Loucy (cell line): ENCODE measurements at regions not wholly inside any gene's neighbourhood (a gene's known extent, or its start where the extent isn't known, plus 50 kb on each side); places are given as distances from the start of the nearest gene placed in this dataset.

ENCODE experiments used
- H2AFZ ChIP-seq: fragments of 200-600 bp; sonication (generic); 2 replicates; pipeline ENCODE4 v1.6.0; 2016; ENCODE audit warnings: antibody characterized with exemption, mild to moderate bottlenecking, low read length, moderate library complexity
- H3F3A ChIP-seq: fragments of 200-600 bp; 2 replicates; pipeline ENCODE4 v1.6.0; 2016; ENCODE audit warnings: antibody characterized with exemption, low read depth, mild to moderate bottlenecking
- H3K27me3 ChIP-seq: fragments of 200-600 bp; sonication (generic); 2 replicates; pipeline ENCODE4 v1.6.1; 2014; ENCODE audit warnings: low read length, mild to moderate bottlenecking; ENCODE audit not compliant: insufficient read depth, poor library complexity, severe bottlenecking
- H3K36me3 ChIP-seq: fragments of 200-600 bp; sonication (generic); 2 replicates; pipeline ENCODE4 v1.6.1; 2016; ENCODE audit warnings: low read length; ENCODE audit not compliant: insufficient read depth
- H3K4me1 ChIP-seq: fragments of 200-600 bp; sonication (generic); 2 replicates; pipeline ENCODE4 v1.5.1; 2014; ENCODE audit warnings: low read length, mild to moderate bottlenecking; ENCODE audit not compliant: insufficient read depth, poor library complexity, severe bottlenecking
- H3K4me2 ChIP-seq: fragments of 200-600 bp; sonication (generic); 2 replicates; pipeline ENCODE4 v1.6.0; 2014; ENCODE audit warnings: antibody characterized with exemption, low read length, low read depth, mild to moderate bottlenecking; ENCODE audit not compliant: poor library complexity, severe bottlenecking
- H3K4me3 ChIP-seq: fragments of 200-600 bp; sonication (generic); 2 replicates; pipeline ENCODE4 v1.5.1; 2014; ENCODE audit warnings: low read length, mild to moderate bottlenecking, mixed read lengths; ENCODE audit not compliant: poor library complexity, severe bottlenecking
- H3K79me2 ChIP-seq: fragments of 200-600 bp; sonication (generic); 2 replicates; pipeline ENCODE4 v1.6.1; 2014; ENCODE audit warnings: low read length; ENCODE audit not compliant: insufficient read depth
- H3K9ac ChIP-seq: fragments of 200-600 bp; sonication (generic); 2 replicates; pipeline ENCODE4 v1.6.0; 2014; ENCODE audit warnings: mild to moderate bottlenecking, low read depth, low read length, moderate library complexity; ENCODE audit not compliant: poor library complexity, severe bottlenecking
- H3K9me2 ChIP-seq: fragments of 200-600 bp; sonication (generic); replicated peaks from 2 replicates; pipeline ENCODE4 v1.6.1; 2016; ENCODE audit warnings: low read depth, low read length, mixed read lengths
- H3K9me3 ChIP-seq: fragments of 200-600 bp; sonication (generic); 2 replicates; pipeline ENCODE4 v1.6.1; 2014; ENCODE audit warnings: mild to moderate bottlenecking, antibody characterized with exemption, low read length, low read depth; ENCODE audit not compliant: insufficient read depth
- H4K20me1 ChIP-seq: fragments of 200-600 bp; sonication (generic); 2 replicates; pipeline ENCODE4 v1.6.0; 2014; ENCODE audit warnings: antibody characterized with exemption, low read length, mild to moderate bottlenecking; ENCODE audit not compliant: insufficient read depth, poor library complexity, severe bottlenecking
- CTCF ChIP-seq: fragments of 200-600 bp; sonication (generic); conservative IDR thresholded peaks from 2 replicates; pipeline ENCODE4 v1.5.1; 2014; ENCODE audit warnings: mild to moderate bottlenecking, antibody characterized with exemption, low read length
- EZH2phosphoT487 ChIP-seq: fragments of 200-600 bp; IDR thresholded peaks from 2 replicates; pipeline ENCODE4 v1.6.1; 2018; ENCODE audit warnings: antibody characterized with exemption, mild to moderate bottlenecking, moderate library complexity, borderline replicate concordance

DNA sequence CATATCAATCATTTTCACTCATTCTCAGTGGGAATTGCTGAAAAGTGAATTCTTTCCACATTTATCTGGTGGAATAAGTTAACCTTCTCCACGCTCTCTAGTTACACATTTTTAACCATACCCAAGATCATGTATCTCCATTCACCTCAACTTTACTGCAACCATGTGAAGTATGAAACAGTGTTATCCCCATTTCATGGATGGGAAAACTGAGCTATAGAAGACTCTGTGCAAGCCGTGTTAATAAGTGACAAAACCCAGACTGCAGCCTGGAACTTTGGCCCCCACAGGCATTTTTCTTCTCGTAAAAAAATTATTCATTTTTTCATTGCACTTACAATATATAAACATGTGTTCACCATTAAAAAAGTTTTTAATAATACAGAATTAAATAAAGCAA, 82.4 kb upstream of the CCND2 start:
- Histone ChIP-seq H3K9ac (no peak overlapping the region), H3F3A (no peaks in the 10 kb centered on the region), H3K4me2 (no peak overlapping the region), H3K4me3 (no peak overlapping the region), H3K4me1 (peaks cover 5% of the 10 kb centered on the region), H3K79me2 (no peaks in the 10 kb centered on the region), H4K20me1 (no peaks in the 10 kb centered on the region), H2AFZ (no peak overlapping the region), H3K9me3 (no peaks in the 10 kb centered on the region), H3K9me2 (no peaks in the 10 kb centered on the region), H3K36me3 (no peaks in the 10 kb centered on the region), H3K27me3 (no peaks in the 10 kb centered on the region)
- no peak for TF ChIP-seq EZH2phosphoT487
- TF ChIP-seq CTCF, result no peak

- no peaks in the 10 kb centered on the region for H3K79me2 ChIP-seq
- no peaks in the 10 kb centered on the region for H3K36me3 ChIP-seq
- no peak overlapping the region for H3K4me3 ChIP-seq
- no peak overlapping the region for H2AFZ ChIP-seq
- no peaks in the 10 kb centered on the region for H3F3A ChIP-seq
- TF ChIP-seq CTCF (no peak), EZH2phosphoT487 (no peak)
- H3K4me2 ChIP-seq, result no peak overlapping the region
- no peaks in the 10 kb centered on the region for H4K20me1 ChIP-seq
- no peaks in the 10 kb centered on the region for H3K9me2 ChIP-seq
- H3K4me1 ChIP-seq, result peaks cover 5% of the 10 kb centered on the region
- no peaks in the 10 kb centered on the region for H3K9me3 ChIP-seq
- no peak overlapping the region for H3K9ac ChIP-seq
- H3K27me3 ChIP-seq, result no peaks in the 10 kb centered on the region
Measured at GRCh38 chr12:4190366-4191063, 83.0 kb upstream of the CCND2 start.

DNA sequence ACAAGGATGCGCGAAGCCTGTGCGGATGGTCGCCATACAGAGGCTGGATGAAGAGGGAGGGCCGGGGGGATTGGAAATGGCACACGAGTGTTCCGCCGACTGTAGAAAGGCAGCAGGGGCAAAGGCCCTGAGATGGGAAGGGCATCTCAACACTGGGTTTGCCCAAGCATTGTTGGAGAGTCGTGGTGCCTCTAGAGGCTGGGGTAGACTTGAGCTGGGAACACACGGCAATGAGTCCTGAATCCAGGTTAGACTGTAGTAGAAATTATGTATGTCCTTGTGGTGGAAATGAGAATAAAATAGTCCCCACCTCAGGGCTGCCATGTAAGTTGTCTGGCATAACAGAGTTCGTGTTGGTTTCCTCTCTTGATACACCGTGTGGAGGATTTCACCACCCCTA, 83.8 kb upstream of the CCND2 start:
- Histone ChIP-seq H3K9me2 (no peaks in the 10 kb centered on the region), H3K4me3 (no peak overlapping the region), H4K20me1 (no peaks in the 10 kb centered on the region), H3K9ac (no peak overlapping the region), H3K27me3 (no peaks in the 10 kb centered on the region), H2AFZ (no peak overlapping the region), H3K9me3 (no peaks in the 10 kb centered on the region), H3F3A (no peaks in the 10 kb centered on the region), H3K4me1 (peaks cover 5% of the 10 kb centered on the region), H3K4me2 (no peak overlapping the region), H3K79me2 (no peaks in the 10 kb centered on the region), H3K36me3 (no peaks in the 10 kb centered on the region)
- TF ChIP-seq EZH2phosphoT487, result no peak
- TF ChIP-seq CTCF, result no peak
